ENCODE measurements at regions not wholly inside any gene's neighbourhood (a gene's known extent, or its start where the extent isn't known, plus 50 kb on each side); places are given as distances from the start of the nearest gene placed in this dataset.

GRCh38 chr3:127113571-127113891, 79.4 kb upstream of the PRR23E start:
- no peak for TF ChIP-seq CTCF (IDR thresholded peaks at IDR 0.05)
- TF ChIP-seq EP300 (IDR thresholded peaks at IDR 0.05) = no peak
- TF ChIP-seq POLR2A (IDR thresholded peaks at IDR 0.05) = no peak
- H3K4me1 ChIP-seq (ENCODE audit: insufficient read depth) = no peaks in the 10 kb centered on the region
- 73 to 80% (median 80%) methylated on average over 1 of the region's 1 CpG for WGBS, 3 donors
- no peaks in the 10 kb centered on the region for H3K36me3 ChIP-seq
- no peak overlapping the region for H3K27ac ChIP-seq
- H3K9me3 ChIP-seq = no peaks in the 10 kb centered on the region
- intact Hi-C loops (cut with DNase I) = no loop called here
- DNase-seq = no peak
- H3K27me3 ChIP-seq = no peaks in the 10 kb centered on the region
- no peak overlapping the region for H3K4me3 ChIP-seq

GRCh38 chr3:127114337-127115070, 78.4 kb upstream of the PRR23E start:
- Histone ChIP-seq H3K27ac (no peak overlapping the region), H3K36me3 (no peaks in the 10 kb centered on the region), H3K27me3 (no peaks in the 10 kb centered on the region), H3K4me1 (ENCODE audit: insufficient read depth) (no peaks in the 10 kb centered on the region), H3K4me3 (no peak overlapping the region), H3K9me3 (no peaks in the 10 kb centered on the region)
- DNase-seq = no peak
- WGBS, 3 donors = 64 to 83% (median 79%) methylated on average over 5 of the region's 5 CpGs
- intact Hi-C loops (cut with DNase I) = no loop called here
- TF ChIP-seq EP300 (IDR thresholded peaks at IDR 0.05) (no peak), POLR2A (IDR thresholded peaks at IDR 0.05) (no peak), CTCF (IDR thresholded peaks at IDR 0.05) (no peak)

GRCh38 chr3:127115691-127116351, 77.1 kb upstream of the PRR23E start:
- H3K9me3 ChIP-seq = no peaks in the 10 kb centered on the region
- no peaks in the 10 kb centered on the region for H3K27me3 ChIP-seq
- no peak overlapping the region for H3K27ac ChIP-seq
- intact Hi-C loops (cut with DNase I) = no loop called here
- TF ChIP-seq POLR2A (IDR thresholded peaks at IDR 0.05) = no peak
- no peak for TF ChIP-seq EP300 (IDR thresholded peaks at IDR 0.05)
- no peak for TF ChIP-seq CTCF (IDR thresholded peaks at IDR 0.05)
- no peaks in the 10 kb centered on the region for H3K36me3 ChIP-seq
- DNase-seq = no peak
- H3K4me3 ChIP-seq = no peak overlapping the region
- WGBS, 3 donors = 86 to 91% (median 88%) methylated on average over 3 of the region's 3 CpGs
- no peaks in the 10 kb centered on the region for H3K4me1 ChIP-seq (ENCODE audit: insufficient read depth)

- DNase-seq = no peak
- Histone ChIP-seq H3K27me3 (no peaks in the 10 kb centered on the region), H3K9me3 (no peaks in the 10 kb centered on the region), H3K27ac (no peak overlapping the region), H3K4me1 (ENCODE audit: insufficient read depth) (no peaks in the 10 kb centered on the region), H3K4me3 (no peak overlapping the region), H3K36me3 (no peaks in the 10 kb centered on the region)
- 87 to 94% (median 92%) methylated on average over 3 of the region's 3 CpGs for WGBS, 3 donors
- intact Hi-C loops (cut with DNase I) = no loop called here
- TF ChIP-seq EP300 (IDR thresholded peaks at IDR 0.05) = no peak
- no peak for TF ChIP-seq POLR2A (IDR thresholded peaks at IDR 0.05)
- TF ChIP-seq CTCF (IDR thresholded peaks at IDR 0.05) = no peak
Measured at GRCh38 chr3:127118366-127118765, 74.6 kb upstream of the PRR23E start.

Data from ovary (tissue), 7 donors.